OCI-LY7 (cell line): ENCODE measurements at regions not wholly inside any gene's neighbourhood (a gene's known extent, or its start where the extent isn't known, plus 50 kb on each side); places are given as distances from the start of the nearest gene placed in this dataset.

ENCODE experiments used
- BruUV-seq: library from RNA; stranded (reverse); fragments of 400-500 nt; replicated peaks from 2 replicates; lab custom pipeline; 2021; lab: Mats Ljungman, UMichigan
- CTCF ChIA-PET: fragments of 300-600 bp; sonication (Branson Sonifier 250); formaldehyde crosslinking; loops from one replicate; lab custom pipeline; 2022; ENCODE audit warnings: antibody characterized with exemption; ENCODE audit not compliant: unreplicated experiment; lab: Charles Lee
- POLR2A ChIA-PET: fragments of 300-600 bp; sonication (Branson Sonifier 250); formaldehyde crosslinking; loops from one replicate; lab custom pipeline; 2022; ENCODE audit warnings: antibody characterized with exemption; lab: Charles Lee
- DNase-seq: peaks from one replicate; pipeline ENCODE4 v3.0.0-alpha.2; 2015; ENCODE audit warnings: low spot score
- H2AFZ ChIP-seq: fragments of 200-600 bp; sonication (generic), shearing (Covaris generic); 2 replicates; pipeline ENCODE4 v1.6.1; 2014; ENCODE audit warnings: mild to moderate bottlenecking, antibody characterized with exemption, low read length, moderate library complexity
- H3K27ac ChIP-seq: fragments of 200-600 bp; sonication (generic); 2 replicates; pipeline ENCODE4 v1.5.1; 2014; ENCODE audit warnings: mixed run types, low read depth, mild to moderate bottlenecking, moderate library complexity, low read length, inconsistent platforms; ENCODE audit not compliant: poor library complexity, severe bottlenecking
- H3K36me3 ChIP-seq: fragments of 200-600 bp; sonication (generic); 2 replicates; pipeline ENCODE4 v1.6.1; 2014; ENCODE audit warnings: mild to moderate bottlenecking, antibody characterized with exemption, low read length, moderate library complexity, mixed read lengths; ENCODE audit not compliant: insufficient read depth
- H3K4me1 ChIP-seq: fragments of 200-600 bp; sonication (generic); 2 replicates; pipeline ENCODE4 v1.5.1; 2014; ENCODE audit warnings: mild to moderate bottlenecking, low read length; ENCODE audit not compliant: insufficient read depth, poor library complexity, severe bottlenecking
- H3K4me2 ChIP-seq: fragments of 200-600 bp; sonication (generic); 2 replicates; pipeline ENCODE4 v1.6.1; 2014; ENCODE audit warnings: mild to moderate bottlenecking, low read length
- H3K4me3 ChIP-seq: fragments of 200-600 bp; sonication (generic); 2 replicates; pipeline ENCODE4 v1.5.1; 2014; ENCODE audit warnings: mild to moderate bottlenecking, low read depth, low read length; ENCODE audit not compliant: poor library complexity, severe bottlenecking
- H3K79me2 ChIP-seq: fragments of 200-600 bp; sonication (generic); 2 replicates; pipeline ENCODE4 v1.6.1; 2016; ENCODE audit warnings: low read depth, mild to moderate bottlenecking, low read length, moderate library complexity, mixed read lengths; ENCODE audit not compliant: insufficient read depth
- H3K9me2 ChIP-seq: fragments of 200-600 bp; sonication (generic); 2 replicates; pipeline ENCODE4 v1.6.1; 2016; ENCODE audit warnings: mild to moderate bottlenecking, low read length, mixed read lengths; ENCODE audit not compliant: insufficient read depth
- H3K9me3 ChIP-seq: fragments of 200-600 bp; sonication (generic); 2 replicates; pipeline ENCODE4 v1.6.1; 2014; ENCODE audit warnings: mild to moderate bottlenecking, mixed run types, low read length, mixed read lengths
- H4K20me1 ChIP-seq: fragments of 200-600 bp; sonication (generic); 2 replicates; pipeline ENCODE4 v1.6.1; 2014; ENCODE audit warnings: mild to moderate bottlenecking, antibody characterized with exemption, low read length, moderate library complexity, mixed read lengths; ENCODE audit not compliant: insufficient read depth
- EZH2phosphoT487 ChIP-seq: fragments of 200-600 bp; sonication (generic); IDR thresholded peaks from 2 replicates; pipeline ENCODE4 v1.6.1; 2018; ENCODE audit warnings: low read depth, borderline replicate concordance, mild to moderate bottlenecking, mixed run types, antibody characterized with exemption, low read length, moderate library complexity, mixed read lengths
- intact Hi-C: fragments of 100-400 bp; cut with micrococcal nuclease; formaldehyde crosslinking; loops from one replicate; pipeline ENCODE4 v1.10.0; 2022; ENCODE audit not compliant: unreplicated experiment
- TF ChIP-seq, protein P1 (sequence below): fragments of 200-600 bp; sonication (generic); conservative IDR thresholded peaks from 2 replicates; pipeline ENCODE4 v1.5.1; 2014; ENCODE audit warnings: mild to moderate bottlenecking, antibody characterized with exemption, low read length, moderate library complexity, mixed read lengths

DNA sequence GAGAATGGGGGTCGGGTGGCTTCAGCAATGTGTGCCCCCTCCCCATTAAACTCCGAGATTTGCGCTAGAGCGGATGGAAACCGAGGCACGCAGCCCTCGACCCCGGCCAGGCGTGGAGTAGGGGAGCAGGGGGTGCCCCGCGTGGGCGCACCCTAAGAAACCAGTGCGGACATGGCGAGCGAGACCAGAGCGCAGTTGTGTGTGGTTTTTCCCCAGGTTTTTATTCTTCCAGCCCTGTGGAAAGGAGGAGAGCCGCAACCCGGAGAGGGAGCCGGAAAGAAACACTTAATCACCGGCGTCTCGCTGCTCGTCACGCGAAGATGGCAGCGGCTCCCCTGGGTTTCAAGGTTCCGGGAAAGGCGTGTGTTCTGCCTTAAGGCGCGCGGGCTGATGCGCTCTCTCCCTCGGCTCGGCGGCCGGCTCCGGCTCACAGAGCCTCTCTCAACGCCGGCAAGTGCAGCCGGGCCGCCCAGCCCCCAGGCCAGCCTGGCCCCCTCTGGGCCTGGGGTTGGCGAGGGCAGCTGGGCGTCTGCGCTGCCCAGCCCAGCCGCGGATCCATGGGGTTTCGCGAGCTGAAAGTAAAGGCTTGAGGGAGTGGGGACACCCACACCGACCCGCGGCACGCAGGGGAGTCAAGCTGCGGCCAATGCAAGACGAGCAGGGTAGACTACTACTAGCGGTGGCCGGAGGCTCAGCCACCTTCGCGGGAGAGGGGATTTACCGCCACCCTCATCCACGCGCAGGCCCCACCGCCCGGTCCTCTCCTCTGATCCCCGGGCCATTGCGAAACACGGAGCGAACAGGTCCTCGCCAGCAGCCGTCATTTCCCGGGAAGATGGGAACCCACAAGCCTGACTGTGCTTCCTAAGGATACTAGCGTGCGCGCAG lies 74.0 kb upstream of the BCOR start:
- TF ChIP-seq, protein P1, sequence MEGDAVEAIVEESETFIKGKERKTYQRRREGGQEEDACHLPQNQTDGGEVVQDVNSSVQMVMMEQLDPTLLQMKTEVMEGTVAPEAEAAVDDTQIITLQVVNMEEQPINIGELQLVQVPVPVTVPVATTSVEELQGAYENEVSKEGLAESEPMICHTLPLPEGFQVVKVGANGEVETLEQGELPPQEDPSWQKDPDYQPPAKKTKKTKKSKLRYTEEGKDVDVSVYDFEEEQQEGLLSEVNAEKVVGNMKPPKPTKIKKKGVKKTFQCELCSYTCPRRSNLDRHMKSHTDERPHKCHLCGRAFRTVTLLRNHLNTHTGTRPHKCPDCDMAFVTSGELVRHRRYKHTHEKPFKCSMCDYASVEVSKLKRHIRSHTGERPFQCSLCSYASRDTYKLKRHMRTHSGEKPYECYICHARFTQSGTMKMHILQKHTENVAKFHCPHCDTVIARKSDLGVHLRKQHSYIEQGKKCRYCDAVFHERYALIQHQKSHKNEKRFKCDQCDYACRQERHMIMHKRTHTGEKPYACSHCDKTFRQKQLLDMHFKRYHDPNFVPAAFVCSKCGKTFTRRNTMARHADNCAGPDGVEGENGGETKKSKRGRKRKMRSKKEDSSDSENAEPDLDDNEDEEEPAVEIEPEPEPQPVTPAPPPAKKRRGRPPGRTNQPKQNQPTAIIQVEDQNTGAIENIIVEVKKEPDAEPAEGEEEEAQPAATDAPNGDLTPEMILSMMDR, result no peak
- intact Hi-C loops, result loop anchor here (5.0 to 10.0 kb wide), 5 partner anchors 159 to 1364 kb away; no protein-coding TSS in a partner anchor
- Histone ChIP-seq H3K4me1 (peaks cover 69% of the 10 kb centered on the region), H3K79me2 (peaks cover 3% of the 10 kb centered on the region; the same call in 1 of the 2 replicates), H3K9me2 (no peaks in the 10 kb centered on the region), H3K4me3 (peak overlapping the region; percentile 74), H3K36me3 (no peaks in the 10 kb centered on the region), H3K27ac (peak overlapping the region; percentile 100), H4K20me1 (no peaks in the 10 kb centered on the region), H3K4me2 (peak overlapping the region; percentile 99), H3K9me3 (no peaks in the 10 kb centered on the region), H2AFZ (peak overlapping the region; percentile 51; the same call in 1 of the 2 replicates)
- BruUV-seq, result no TSS peak
- ChIA-PET POLR2A (interaction anchor here (1.9 to 4.7 kb wide), 2 partner anchors 22 to 73 kb away, joined by 6 to 55 read pairs; partner anchors contain the start of gene BCOR), CTCF (interaction anchor here (0.6 kb wide), 1 partner anchor 64 kb away, joined by 9 read pairs; no protein-coding TSS in a partner anchor)
- DNase-seq, result peak; percentile 66

- Histone ChIP-seq H3K4me3 (peak overlapping the region; percentile 74), H3K4me1 (peaks cover 77% of the 10 kb centered on the region), H3K36me3 (no peaks in the 10 kb centered on the region), H4K20me1 (no peaks in the 10 kb centered on the region), H2AFZ (peak overlapping the region; percentile 51; the same call in 1 of the 2 replicates), H3K9me2 (no peaks in the 10 kb centered on the region), H3K4me2 (peak overlapping the region; percentile 99), H3K79me2 (peaks cover 3% of the 10 kb centered on the region; the same call in 1 of the 2 replicates), H3K9me3 (no peaks in the 10 kb centered on the region), H3K27ac (peak overlapping the region; percentile 100)
- TF ChIP-seq, protein P1, result no peak
- no peak for TF ChIP-seq EZH2phosphoT487
- CTCF ChIA-PET, result no interaction called here
- intact Hi-C loops, result loop anchor here (5.0 to 10.0 kb wide), 5 partner anchors 159 to 1364 kb away; no protein-coding TSS in a partner anchor
- BruUV-seq, result no TSS peak
- POLR2A ChIA-PET, result interaction anchor here (0.7 to 4.7 kb wide), 3 partner anchors 22 to 158 kb away, joined by 4 to 55 read pairs (median 6); partner anchors contain the start of gene BCOR
- DNase-seq, result peak; percentile 62
Observed at GRCh38 chrX:40170830-40171512, 73.2 kb upstream of the BCOR start.
